ENCODE measurements at regions not wholly inside any gene's neighbourhood (a gene's known extent, or its start where the extent isn't known, plus 50 kb on each side); places are given as distances from the start of the nearest gene placed in this dataset.
"Not testable (repeated sequence)": the region's sequence is repeated elsewhere in the genome, so short reads cannot be mapped to it uniquely, and the experiment has no call there.

GRCh38 chr20:25761596-25761995 is 64.9 kb upstream of the ZNF337 start:
- H3K36me3 ChIP-seq (ENCODE audit: insufficient read depth, low read length), result no peaks in the 10 kb centered on the region
- TF ChIP-seq CTCF (IDR thresholded peaks at IDR 0.05; ENCODE audit: insufficient read depth, low read depth, low read length) (no peak), EZH2 (IDR thresholded peaks at IDR 0.05; ENCODE audit: insufficient read depth, low read length) (no peak)
- no peak overlapping the region for H3K4me2 ChIP-seq (ENCODE audit: low read length)
- H3K79me2 ChIP-seq (ENCODE audit: insufficient read depth, low read length), result no peaks in the 10 kb centered on the region
- H3K4me1 ChIP-seq (ENCODE audit: insufficient read depth, low read length), result no peaks in the 10 kb centered on the region
- FAIRE-seq (no peak), DNase-seq (ENCODE audit: low read depth) (no peak)
- Mint-ChIP-seq H3K27ac (ENCODE audit: unreplicated experiment) (no peak overlapping the region), H3K36me3 (ENCODE audit: low read depth, unreplicated experiment) (no peaks in the 10 kb centered on the region), H3K9me3 (ENCODE audit: unreplicated experiment) (peaks cover 1% of the 10 kb centered on the region), H3K4me1 (ENCODE audit: low read depth, unreplicated experiment) (no peaks in the 10 kb centered on the region), H3K27me3 (ENCODE audit: low read depth, unreplicated experiment) (peaks cover 4% of the 10 kb centered on the region), H3K4me3 (ENCODE audit: unreplicated experiment) (no peak overlapping the region)
- H3K4me3 ChIP-seq (ENCODE audit: insufficient read depth, low read depth, low read length), result no peak overlapping the region
- H3K9ac ChIP-seq (ENCODE audit: low read length), result no peak overlapping the region
- no peaks in the 10 kb centered on the region for H3K9me3 ChIP-seq (ENCODE audit: insufficient read depth, low read depth, low read length)
- no peaks in the 10 kb centered on the region for H3K27me3 ChIP-seq (ENCODE audit: insufficient read depth, low read length)
- H3K27ac ChIP-seq (ENCODE audit: low read depth, low read length), result no peak overlapping the region
- no peak overlapping the region for H2AFZ ChIP-seq (ENCODE audit: low read depth, low read length)
- H4K20me1 ChIP-seq (ENCODE audit: insufficient read depth, low read length), result no peaks in the 10 kb centered on the region

- H3K9ac ChIP-seq (ENCODE audit: low read length); H3K4me3 Mint-ChIP-seq (ENCODE audit: unreplicated experiment); H3K4me2 ChIP-seq (ENCODE audit: low read length); H4K20me1 ChIP-seq (ENCODE audit: insufficient read depth, low read length); H3K36me3 ChIP-seq (ENCODE audit: insufficient read depth, low read length); H3K4me1 ChIP-seq (ENCODE audit: insufficient read depth, low read length); H3K79me2 ChIP-seq (ENCODE audit: insufficient read depth, low read length); H2AFZ ChIP-seq (ENCODE audit: low read depth, low read length); DNase-seq (ENCODE audit: low read depth); H3K9me3 Mint-ChIP-seq (ENCODE audit: unreplicated experiment); H3K27me3 Mint-ChIP-seq (ENCODE audit: low read depth, unreplicated experiment); H3K27me3 ChIP-seq (ENCODE audit: insufficient read depth, low read length); H3K4me1 Mint-ChIP-seq (ENCODE audit: low read depth, unreplicated experiment); H3K9me3 ChIP-seq (ENCODE audit: insufficient read depth, low read depth, low read length); H3K27ac Mint-ChIP-seq (ENCODE audit: unreplicated experiment); H3K27ac ChIP-seq (ENCODE audit: low read depth, low read length); H3K36me3 Mint-ChIP-seq (ENCODE audit: low read depth, unreplicated experiment); FAIRE-seq; H3K4me3 ChIP-seq (ENCODE audit: insufficient read depth, low read depth, low read length): not testable (repeated sequence)
These were observed 64.4 kb upstream of the ZNF337 start for GRCh38 chr20:25761046-25761445.

- Mint-ChIP-seq H3K4me1 (ENCODE audit: low read depth, unreplicated experiment) (no peaks in the 10 kb centered on the region), H3K36me3 (ENCODE audit: low read depth, unreplicated experiment) (no peaks in the 10 kb centered on the region), H3K4me3 (ENCODE audit: unreplicated experiment) (peak overlapping the region; percentile 62), H3K27ac (ENCODE audit: unreplicated experiment) (no peak overlapping the region), H3K27me3 (ENCODE audit: low read depth, unreplicated experiment) (no peaks in the 10 kb centered on the region), H3K9me3 (ENCODE audit: unreplicated experiment) (no peaks in the 10 kb centered on the region)
- no peak for FAIRE-seq
- no peak for DNase-seq (ENCODE audit: low read depth)
- H4K20me1 ChIP-seq (ENCODE audit: insufficient read depth, low read length), result no peaks in the 10 kb centered on the region
- peak overlapping the region; percentile 71 for H3K9ac ChIP-seq (ENCODE audit: low read length)
- no peaks in the 10 kb centered on the region for H3K27me3 ChIP-seq (ENCODE audit: insufficient read depth, low read length)
- H3K27ac ChIP-seq (ENCODE audit: low read depth, low read length), result no peak overlapping the region
- peak overlapping the region; percentile 44 for H3K4me3 ChIP-seq (ENCODE audit: insufficient read depth, low read depth, low read length)
- no peak for TF ChIP-seq EZH2 (IDR thresholded peaks at IDR 0.05; ENCODE audit: insufficient read depth, low read length)
- no peak for TF ChIP-seq CTCF (IDR thresholded peaks at IDR 0.05; ENCODE audit: insufficient read depth, low read depth, low read length)
- H3K4me1 ChIP-seq (ENCODE audit: insufficient read depth, low read length), result no peaks in the 10 kb centered on the region
- peak overlapping the region; percentile 81 for H3K4me2 ChIP-seq (ENCODE audit: low read length)
- peak overlapping the region; percentile 83 for H2AFZ ChIP-seq (ENCODE audit: low read depth, low read length)
- H3K79me2 ChIP-seq (ENCODE audit: insufficient read depth, low read length), result no peaks in the 10 kb centered on the region
- no peaks in the 10 kb centered on the region for H3K9me3 ChIP-seq (ENCODE audit: insufficient read depth, low read depth, low read length)
- H3K36me3 ChIP-seq (ENCODE audit: insufficient read depth, low read length), result no peaks in the 10 kb centered on the region
These were observed 54.4 kb upstream of the ZNF337 start for GRCh38 chr20:25750765-25751696.
